ENCODE measurements at regions not wholly inside any gene's neighbourhood (a gene's known extent, or its start where the extent isn't known, plus 50 kb on each side); places are given as distances from the start of the nearest gene placed in this dataset.

- peak; percentile 6 for TF ChIP-seq CTCF (conservative IDR thresholded peaks at IDR 0.05; ENCODE audit: low read depth, low read length)
- peak overlapping the region; percentile 4 for H3K4me3 ChIP-seq (ENCODE audit: low read length)
- DNase-seq (ENCODE audit: low read depth): peak; percentile 34
These were observed 684.8 kb downstream of the DIAPH3 start for GRCh38 chr13:59478908-59479307.

GRCh38 chr13:59479629-59480028, 684.1 kb downstream of the DIAPH3 start:
- DNase-seq (ENCODE audit: low read depth): no peak
- H3K4me3 ChIP-seq (ENCODE audit: low read length): no peak overlapping the region
- TF ChIP-seq CTCF (conservative IDR thresholded peaks at IDR 0.05; ENCODE audit: low read depth, low read length): no peak

- no peak for DNase-seq (ENCODE audit: low read depth)
- H3K4me3 ChIP-seq (ENCODE audit: low read length): no peak overlapping the region
- TF ChIP-seq CTCF (conservative IDR thresholded peaks at IDR 0.05; ENCODE audit: low read depth, low read length): no peak
These were observed 683.1 kb downstream of the DIAPH3 start for GRCh38 chr13:59480396-59481259.

GRCh38 chr13:59483501-59484145, 680.1 kb downstream of the DIAPH3 start:
- no peak overlapping the region for H3K4me3 ChIP-seq (ENCODE audit: low read length)
- TF ChIP-seq CTCF (conservative IDR thresholded peaks at IDR 0.05; ENCODE audit: low read depth, low read length): no peak
- no peak for DNase-seq (ENCODE audit: low read depth)

GRCh38 chr13:59487883-59488282, 675.8 kb downstream of the DIAPH3 start:
- DNase-seq (ENCODE audit: low read depth): no peak
- TF ChIP-seq CTCF (conservative IDR thresholded peaks at IDR 0.05; ENCODE audit: low read depth, low read length): peak; percentile 32
- no peak overlapping the region for H3K4me3 ChIP-seq (ENCODE audit: low read length)

GRCh38 chr13:59488436-59488835, 675.3 kb downstream of the DIAPH3 start:
- DNase-seq (ENCODE audit: low read depth): no peak
- H3K4me3 ChIP-seq (ENCODE audit: low read length): no peak overlapping the region
- no peak for TF ChIP-seq CTCF (conservative IDR thresholded peaks at IDR 0.05; ENCODE audit: low read depth, low read length)

GRCh38 chr13:59490651-59491050, 673.1 kb downstream of the DIAPH3 start:
- no peak overlapping the region for H3K4me3 ChIP-seq (ENCODE audit: low read length)
- no peak for TF ChIP-seq CTCF (conservative IDR thresholded peaks at IDR 0.05; ENCODE audit: low read depth, low read length)
- DNase-seq (ENCODE audit: low read depth): no peak
